GM21737 (cell line): ENCODE measurements at regions not wholly inside any gene's neighbourhood (a gene's known extent, or its start where the extent isn't known, plus 50 kb on each side); places are given as distances from the start of the nearest gene placed in this dataset.

Source experiments
- ATAC-seq: cut with Tn5 transposase; IDR thresholded peaks from one replicate; pipeline ENCODE4 v1.9.1; 2021; ENCODE audit warnings: mild to moderate bottlenecking, moderate library complexity; ENCODE audit not compliant: unreplicated experiment

GRCh38 chr16:66290431-66290830 is 76.1 kb upstream of the CDH5 start:
- no peak for ATAC-seq

- ATAC-seq: no peak
Measured at GRCh38 chr16:66289986-66290385, 76.5 kb upstream of the CDH5 start.

GRCh38 chr16:66289051-66289680 is 77.3 kb upstream of the CDH5 start:
- no peak for ATAC-seq

GRCh38 chr16:66287926-66288325 is 78.6 kb upstream of the CDH5 start:
- no peak for ATAC-seq

GRCh38 chr16:66287416-66287815 is 79.1 kb upstream of the CDH5 start:
- no peak for ATAC-seq

GRCh38 chr16:66286527-66286926 is 80.0 kb upstream of the CDH5 start:
- ATAC-seq: no peak

- ATAC-seq: no peak
Measured at GRCh38 chr16:66278604-66279262, 87.8 kb upstream of the CDH5 start.

GRCh38 chr16:66278111-66278531 is 88.4 kb upstream of the CDH5 start:
- no peak for ATAC-seq

GRCh38 chr16:66277311-66278070 is 89.0 kb upstream of the CDH5 start:
- no peak for ATAC-seq

GRCh38 chr16:66275775-66276428 is 90.6 kb upstream of the CDH5 start:
- no peak for ATAC-seq

- no peak for ATAC-seq
Measured at GRCh38 chr16:66274335-66275110, 92.0 kb upstream of the CDH5 start.

- no peak for ATAC-seq
Measured at GRCh38 chr16:66273644-66274334, 92.7 kb upstream of the CDH5 start.

- no peak for ATAC-seq
Measured at GRCh38 chr16:66273053-66273452, 93.4 kb upstream of the CDH5 start.

GRCh38 chr16:66272461-66272860 is 94.0 kb upstream of the CDH5 start:
- ATAC-seq: no peak

GRCh38 chr16:66271074-66272060 is 95.1 kb upstream of the CDH5 start:
- ATAC-seq: no peak

- no peak for ATAC-seq
Measured at GRCh38 chr16:66270333-66270927, 96.1 kb upstream of the CDH5 start.

- ATAC-seq: no peak
Measured at GRCh38 chr16:66269617-66270332, 96.7 kb upstream of the CDH5 start.
